Lower leg skin (tissue), 3 donors: ENCODE measurements at regions not wholly inside any gene's neighbourhood (a gene's known extent, or its start where the extent isn't known, plus 50 kb on each side); places are given as distances from the start of the nearest gene placed in this dataset.

Source experiments
- CTCF ChIP-seq, 3 donors: fragments of 450-650 bp; IDR thresholded peaks; one replicate each; pipeline ENCODE4 v1.5.1; 2016; ENCODE audit warnings: antibody characterized with exemption in 3 of 3, mild to moderate bottlenecking in 3 of 3, moderate library complexity in 2 of 3
- POLR2A ChIP-seq, 2 donors: fragments of 450-650 bp; IDR thresholded peaks; one replicate each; pipeline ENCODE4 v1.6.1; 2016 to 2017; ENCODE audit warnings: antibody characterized with exemption in 2 of 2, mild to moderate bottlenecking in 1 of 2, moderate library complexity in 1 of 2

- TF ChIP-seq CTCF (IDR thresholded peaks at IDR 0.05) (no peak), POLR2A (IDR thresholded peaks at IDR 0.05) (no peak)
These were observed 766.9 kb upstream of the TSPY4 start for GRCh38 chrY:8570384-8570783.
